HCT116 (cell line): ENCODE measurements at regions not wholly inside any gene's neighbourhood (a gene's known extent, or its start where the extent isn't known, plus 50 kb on each side); places are given as distances from the start of the nearest gene placed in this dataset.

Source experiments
- CTCF ChIP-seq, 3 experiments: fragments of 200-600 bp in 1 of 3; sonication (generic) in 1 of 3; IDR thresholded peaks in 2 of 3; conservative IDR thresholded peaks in 1 of 3; 2 replicates each; pipeline ENCODE4 v1.5.1; 2012 to 2017; ENCODE audit warnings: low read depth in 2 of 3, low read length in 2 of 3, antibody characterized with exemption in 1 of 3, borderline replicate concordance in 1 of 3, control low read depth in 1 of 3, mild to moderate bottlenecking in 1 of 3, mixed read lengths in 1 of 3, mixed run types in 1 of 3, moderate library complexity in 1 of 3; ENCODE audit not compliant: insufficient read depth in 1 of 3
- EGR1 ChIP-seq: IDR thresholded peaks from 2 replicates; pipeline ENCODE4 v1.6.1; 2012; ENCODE audit warnings: low read depth
- EZH2 ChIP-seq: fragments of 200-600 bp; sonication (generic); IDR thresholded peaks from 2 replicates; pipeline ENCODE4 v1.6.1; 2017; ENCODE audit warnings: antibody characterized with exemption, mixed run types
- EZH2phosphoT487 ChIP-seq: fragments of 200-600 bp; IDR thresholded peaks from 2 replicates; pipeline ENCODE4 v1.6.1; 2018; ENCODE audit warnings: antibody characterized with exemption, borderline replicate concordance
- JUND ChIP-seq: IDR thresholded peaks from 2 replicates; pipeline ENCODE4 v1.6.1; 2012
- POLR2A ChIP-seq: IDR thresholded peaks from 2 replicates; pipeline ENCODE4 v1.7.0; 2011; ENCODE audit warnings: borderline replicate concordance; ENCODE audit not compliant: insufficient read depth, insufficient read length; ENCODE audit errors: extremely low read depth
- POLR2AphosphoS5 ChIP-seq: IDR thresholded peaks from 2 replicates; pipeline ENCODE4 v1.6.1; 2011; ENCODE audit warnings: mild to moderate bottlenecking, low read depth, low read length, moderate library complexity
- RAD21 ChIP-seq: IDR thresholded peaks from 2 replicates; pipeline ENCODE4 v1.6.1; 2012; ENCODE audit warnings: low read depth, mild to moderate bottlenecking
- REST ChIP-seq: IDR thresholded peaks from 2 replicates; pipeline ENCODE4 v1.6.1; 2012; ENCODE audit warnings: low read depth
- YY1 ChIP-seq: IDR thresholded peaks from 2 replicates; pipeline ENCODE4 v1.6.1; 2011; ENCODE audit warnings: low read length, low read depth, moderate library complexity, mild to moderate bottlenecking; ENCODE audit not compliant: insufficient replicate concordance; ENCODE audit errors: extremely low read depth
- ZBTB33 ChIP-seq: IDR thresholded peaks from 2 replicates; pipeline ENCODE4 v1.6.1; 2011; ENCODE audit warnings: mild to moderate bottlenecking, low read length, moderate library complexity; ENCODE audit not compliant: insufficient replicate concordance; ENCODE audit errors: extremely low read depth
- ZFX ChIP-seq: fragments of 450-650 bp; IDR thresholded peaks from 2 replicates; pipeline ENCODE4 v1.6.1; 2017

GRCh38 chr5:17381932-17382331 is 116.1 kb upstream of the TAF11L2 start:
- TF ChIP-seq POLR2AphosphoS5 (no peak), CTCF (IDR thresholded peaks at IDR 0.05 in 2 of 3, conservative IDR thresholded peaks at IDR 0.05 in 1 of 3; ENCODE audit: borderline replicate concordance in 1 of 3, insufficient read depth in 1 of 3, low read depth in 2 of 3, low read length in 2 of 3) (no peak), RAD21 (no peak), EZH2phosphoT487 (no peak), POLR2A (no peak), ZBTB33 (no peak), REST (no peak), EGR1 (no peak), YY1 (no peak), JUND (no peak), EZH2 (no peak), ZFX (no peak)
